ENCODE measurements at regions not wholly inside any gene's neighbourhood (a gene's known extent, or its start where the extent isn't known, plus 50 kb on each side); places are given as distances from the start of the nearest gene placed in this dataset.

- TF ChIP-seq CTCF (IDR thresholded peaks at IDR 0.05) (no peak), POLR2A (IDR thresholded peaks at IDR 0.05) (no peak)
Measured at GRCh38 chr12:115325858-115326257, 641.9 kb upstream of the TBX3 start.
